ENCODE measurements at regions not wholly inside any gene's neighbourhood (a gene's known extent, or its start where the extent isn't known, plus 50 kb on each side); places are given as distances from the start of the nearest gene placed in this dataset.

GRCh38 chr10:120047926-120048325 is 155.4 kb downstream of the SEC23IP start:
- TF ChIP-seq, protein P1, sequence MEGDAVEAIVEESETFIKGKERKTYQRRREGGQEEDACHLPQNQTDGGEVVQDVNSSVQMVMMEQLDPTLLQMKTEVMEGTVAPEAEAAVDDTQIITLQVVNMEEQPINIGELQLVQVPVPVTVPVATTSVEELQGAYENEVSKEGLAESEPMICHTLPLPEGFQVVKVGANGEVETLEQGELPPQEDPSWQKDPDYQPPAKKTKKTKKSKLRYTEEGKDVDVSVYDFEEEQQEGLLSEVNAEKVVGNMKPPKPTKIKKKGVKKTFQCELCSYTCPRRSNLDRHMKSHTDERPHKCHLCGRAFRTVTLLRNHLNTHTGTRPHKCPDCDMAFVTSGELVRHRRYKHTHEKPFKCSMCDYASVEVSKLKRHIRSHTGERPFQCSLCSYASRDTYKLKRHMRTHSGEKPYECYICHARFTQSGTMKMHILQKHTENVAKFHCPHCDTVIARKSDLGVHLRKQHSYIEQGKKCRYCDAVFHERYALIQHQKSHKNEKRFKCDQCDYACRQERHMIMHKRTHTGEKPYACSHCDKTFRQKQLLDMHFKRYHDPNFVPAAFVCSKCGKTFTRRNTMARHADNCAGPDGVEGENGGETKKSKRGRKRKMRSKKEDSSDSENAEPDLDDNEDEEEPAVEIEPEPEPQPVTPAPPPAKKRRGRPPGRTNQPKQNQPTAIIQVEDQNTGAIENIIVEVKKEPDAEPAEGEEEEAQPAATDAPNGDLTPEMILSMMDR (conservative IDR thresholded peaks at IDR 0.05; ENCODE audit: low read length) = no peak
- no peak for TF ChIP-seq EZH2phosphoT487 (IDR thresholded peaks at IDR 0.05; ENCODE audit: borderline replicate concordance, low read depth, low read length)
- no peak for DNase-seq (ENCODE audit: low spot score)
- Histone ChIP-seq H2AFZ (ENCODE audit: low read length) (no peak overlapping the region), H3K4me1 (ENCODE audit: insufficient read depth, low read length, poor library complexity, severe bottlenecking) (peaks cover 9% of the 10 kb centered on the region), H3K4me2 (ENCODE audit: low read length) (no peak overlapping the region), H3K4me3 (ENCODE audit: low read depth, low read length, poor library complexity, severe bottlenecking) (no peak overlapping the region), H3K9me2 (ENCODE audit: insufficient read depth, low read length) (no peaks in the 10 kb centered on the region), H3K36me3 (ENCODE audit: insufficient read depth, low read length) (no peaks in the 10 kb centered on the region), H4K20me1 (ENCODE audit: insufficient read depth, low read length) (no peaks in the 10 kb centered on the region), H3K9me3 (ENCODE audit: low read length) (no peaks in the 10 kb centered on the region), H3K79me2 (ENCODE audit: insufficient read depth, low read depth, low read length) (no peaks in the 10 kb centered on the region), H3K27ac (ENCODE audit: low read depth, low read length, poor library complexity, severe bottlenecking) (no peak overlapping the region)
- ChIA-PET CTCF (ENCODE audit: unreplicated experiment) (no interaction called here), POLR2A (no interaction called here)
- intact Hi-C loops (cut with micrococcal nuclease; ENCODE audit: unreplicated experiment) = no loop called here
- BruUV-seq (replicated peaks) = no TSS peak

GRCh38 chr10:120048391-120048790 is 155.9 kb downstream of the SEC23IP start:
- Histone ChIP-seq H4K20me1 (ENCODE audit: insufficient read depth, low read length) (no peaks in the 10 kb centered on the region), H3K27ac (ENCODE audit: low read depth, low read length, poor library complexity, severe bottlenecking) (no peak overlapping the region), H3K4me3 (ENCODE audit: low read depth, low read length, poor library complexity, severe bottlenecking) (no peak overlapping the region), H3K9me3 (ENCODE audit: low read length) (no peaks in the 10 kb centered on the region), H3K9me2 (ENCODE audit: insufficient read depth, low read length) (no peaks in the 10 kb centered on the region), H3K79me2 (ENCODE audit: insufficient read depth, low read depth, low read length) (no peaks in the 10 kb centered on the region), H3K4me1 (ENCODE audit: insufficient read depth, low read length, poor library complexity, severe bottlenecking) (peaks cover 9% of the 10 kb centered on the region), H2AFZ (ENCODE audit: low read length) (no peak overlapping the region), H3K36me3 (ENCODE audit: insufficient read depth, low read length) (no peaks in the 10 kb centered on the region), H3K4me2 (ENCODE audit: low read length) (no peak overlapping the region)
- TF ChIP-seq, protein P1 (conservative IDR thresholded peaks at IDR 0.05; ENCODE audit: low read length) = no peak
- no peak for TF ChIP-seq EZH2phosphoT487 (IDR thresholded peaks at IDR 0.05; ENCODE audit: borderline replicate concordance, low read depth, low read length)
- ChIA-PET CTCF (ENCODE audit: unreplicated experiment) (no interaction called here), POLR2A (no interaction called here)
- intact Hi-C loops (cut with micrococcal nuclease; ENCODE audit: unreplicated experiment) = no loop called here
- no peak for DNase-seq (ENCODE audit: low spot score)
- no TSS peak for BruUV-seq (replicated peaks)

- Histone ChIP-seq H3K9me3 (ENCODE audit: low read length) (no peaks in the 10 kb centered on the region), H3K4me3 (ENCODE audit: low read depth, low read length, poor library complexity, severe bottlenecking) (no peak overlapping the region), H2AFZ (ENCODE audit: low read length) (no peak overlapping the region), H3K4me2 (ENCODE audit: low read length) (peak overlapping the region; percentile 22), H3K4me1 (ENCODE audit: insufficient read depth, low read length, poor library complexity, severe bottlenecking) (peaks cover 9% of the 10 kb centered on the region), H3K9me2 (ENCODE audit: insufficient read depth, low read length) (no peaks in the 10 kb centered on the region), H3K36me3 (ENCODE audit: insufficient read depth, low read length) (no peaks in the 10 kb centered on the region), H3K79me2 (ENCODE audit: insufficient read depth, low read depth, low read length) (no peaks in the 10 kb centered on the region), H3K27ac (ENCODE audit: low read depth, low read length, poor library complexity, severe bottlenecking) (no peak overlapping the region), H4K20me1 (ENCODE audit: insufficient read depth, low read length) (no peaks in the 10 kb centered on the region)
- DNase-seq (ENCODE audit: low spot score) = peak; percentile 9
- POLR2A ChIA-PET = no interaction called here
- CTCF ChIA-PET (ENCODE audit: unreplicated experiment) = no interaction called here
- TF ChIP-seq EZH2phosphoT487 (IDR thresholded peaks at IDR 0.05; ENCODE audit: borderline replicate concordance, low read depth, low read length) = no peak
- TF ChIP-seq, protein P1 (conservative IDR thresholded peaks at IDR 0.05; ENCODE audit: low read length) = no peak
- no TSS peak for BruUV-seq (replicated peaks)
- intact Hi-C loops (cut with micrococcal nuclease; ENCODE audit: unreplicated experiment) = no loop called here
Measured at GRCh38 chr10:120051671-120052070, 159.1 kb downstream of the SEC23IP start.
